Activated CD8-positive, alpha-beta memory T cell treated with anti-CD3 and anti-CD28 coated beads for 24 hours (primary cell): ENCODE measurements at regions not wholly inside any gene's neighbourhood (a gene's known extent, or its start where the extent isn't known, plus 50 kb on each side); places are given as distances from the start of the nearest gene placed in this dataset.
"Not testable (repeated sequence)": the region's sequence is repeated elsewhere in the genome, so short reads cannot be mapped to it uniquely, and the experiment has no call there.

Experiments used
- DNase-seq: peaks from one replicate; pipeline ENCODE4 v3.0.0-alpha.2; 2020

- DNase-seq: no peak
These were observed 267.6 kb upstream of the ID4 start for GRCh38 chr6:19569563-19569962.

- DNase-seq: no peak
These were observed 266.0 kb upstream of the ID4 start for GRCh38 chr6:19571176-19571575.

DNA sequence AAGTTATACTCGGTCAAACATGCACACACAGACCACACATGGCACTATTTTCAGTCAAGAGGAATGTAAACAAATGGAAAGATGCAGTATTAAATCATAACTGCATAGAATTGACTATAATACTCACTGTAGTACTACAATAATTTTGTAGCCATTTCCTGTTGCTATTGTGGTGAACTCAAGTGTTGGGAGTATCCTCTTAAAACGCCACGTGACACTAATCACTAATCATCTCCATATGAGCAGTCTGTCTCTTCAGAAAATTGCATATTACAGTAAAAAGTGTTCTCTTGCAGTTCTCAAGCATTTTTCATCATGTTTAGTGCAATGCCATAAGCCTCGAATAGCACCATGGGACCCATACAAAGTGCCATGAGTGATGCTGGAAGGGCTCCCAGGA, 258.7 kb upstream of the ID4 start:
- DNase-seq: no peak

DNA sequence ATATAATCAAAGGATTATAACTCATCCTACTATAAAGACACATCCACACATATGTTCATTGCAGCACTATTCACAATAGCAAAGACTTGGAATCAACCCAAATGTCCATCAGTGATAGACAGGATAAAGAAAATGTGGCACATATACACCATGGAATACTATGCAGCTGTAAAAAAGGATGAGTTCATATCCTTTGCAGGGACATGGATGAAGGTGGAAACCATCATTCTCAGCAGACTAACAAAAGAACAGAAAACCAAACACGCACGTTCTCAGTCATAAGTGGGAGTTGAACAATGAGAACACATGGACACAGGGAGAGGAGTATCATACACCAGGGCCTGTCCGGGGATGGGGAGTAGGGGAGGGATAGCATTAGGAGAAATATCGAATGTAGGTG, 253.0 kb upstream of the ID4 start:
- DNase-seq: not testable (repeated sequence)

DNA sequence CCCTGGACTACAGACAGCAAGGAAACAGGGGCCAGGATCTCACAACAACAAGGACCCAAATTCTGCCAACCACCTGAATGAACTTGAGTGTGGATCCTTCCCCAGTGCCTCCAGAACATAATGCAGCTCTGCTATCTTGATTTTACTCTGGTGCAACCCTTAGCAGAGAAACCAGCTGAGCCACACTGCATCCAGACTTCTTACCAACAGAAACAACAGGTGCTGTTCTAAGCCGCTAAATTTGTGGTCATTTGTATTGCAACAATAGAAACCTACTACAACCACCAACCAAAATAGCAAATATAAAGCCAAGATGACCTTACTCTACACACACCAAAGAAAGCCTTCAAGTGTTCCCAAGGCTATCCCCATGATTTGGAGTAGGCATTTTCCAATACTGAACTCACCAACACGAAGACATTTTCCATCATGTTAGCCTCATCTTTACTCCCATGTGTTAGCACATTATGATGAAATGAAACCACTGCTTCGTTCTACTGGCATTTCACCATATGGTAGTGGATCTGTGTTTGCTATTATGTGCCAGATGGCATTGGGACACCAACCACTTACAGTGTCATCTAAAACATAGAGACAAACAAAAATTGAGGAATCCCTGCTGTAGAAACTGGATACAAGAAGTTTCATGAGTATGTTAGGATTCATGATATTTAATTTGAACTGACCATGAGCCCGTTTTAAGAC, 249.8 kb upstream of the ID4 start:
- no peak for DNase-seq

DNA sequence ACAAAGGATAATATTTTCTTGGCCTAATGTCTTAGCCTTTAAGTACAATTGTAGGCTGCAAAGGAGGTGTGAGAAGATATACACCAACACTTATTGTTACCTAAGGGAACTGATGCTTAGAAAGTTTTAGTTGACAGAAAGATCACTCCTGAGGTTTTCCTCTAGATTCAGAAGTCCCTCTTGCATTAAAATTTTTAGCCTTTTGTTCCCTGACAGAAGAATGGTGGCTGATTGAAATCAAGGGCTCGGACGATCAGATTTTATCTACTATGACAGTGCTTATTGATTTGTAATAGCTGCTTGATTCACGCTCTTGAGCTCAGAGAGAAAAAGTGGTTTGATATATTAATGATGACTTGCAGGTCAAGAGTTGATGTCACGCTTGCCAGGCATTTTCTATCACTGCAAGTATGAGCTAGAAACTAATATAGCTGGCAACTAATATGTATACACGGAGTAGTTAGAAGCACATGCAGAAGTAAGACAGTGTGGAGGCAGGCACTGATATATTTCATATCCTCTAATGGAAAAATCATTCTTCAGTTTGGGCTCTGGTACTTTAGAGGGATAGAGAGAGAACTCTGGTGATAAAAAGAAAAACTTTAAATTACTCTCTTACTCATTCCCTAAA, 246.6 kb upstream of the ID4 start:
- no peak for DNase-seq

GRCh38 chr6:19597809-19598320, 239.3 kb upstream of the ID4 start:
- DNase-seq: no peak

DNA sequence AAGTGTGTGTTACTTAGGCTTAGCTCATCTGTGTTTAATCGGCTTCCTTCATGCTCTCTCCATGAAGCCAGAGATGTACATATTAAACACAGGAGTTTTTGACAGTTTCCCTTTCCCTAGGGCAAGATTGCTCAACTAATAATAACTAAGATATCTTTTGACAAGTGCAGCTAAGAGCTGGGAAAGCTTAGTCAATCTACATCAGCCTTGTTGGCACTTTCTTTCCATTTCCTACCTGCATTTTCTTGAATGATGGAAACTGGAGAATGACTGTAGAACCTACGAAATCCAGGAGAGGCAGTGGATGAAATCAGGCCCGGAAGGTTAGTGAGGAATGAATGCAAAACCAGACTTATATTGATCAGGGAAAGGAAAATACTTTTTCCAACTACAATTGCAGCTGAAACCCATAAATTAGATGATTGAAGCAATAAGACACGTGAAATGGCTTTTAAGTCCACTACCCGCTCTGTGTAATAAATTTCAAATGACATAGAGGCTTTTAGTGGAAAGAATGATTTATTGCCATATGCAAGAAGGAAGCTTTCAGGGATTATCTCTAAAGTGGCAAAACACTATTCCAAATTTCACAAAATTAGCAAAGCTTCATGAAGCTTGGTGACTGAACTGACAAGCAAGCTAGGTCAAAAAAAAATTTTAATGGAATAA, 237.2 kb upstream of the ID4 start:
- no peak for DNase-seq

DNA sequence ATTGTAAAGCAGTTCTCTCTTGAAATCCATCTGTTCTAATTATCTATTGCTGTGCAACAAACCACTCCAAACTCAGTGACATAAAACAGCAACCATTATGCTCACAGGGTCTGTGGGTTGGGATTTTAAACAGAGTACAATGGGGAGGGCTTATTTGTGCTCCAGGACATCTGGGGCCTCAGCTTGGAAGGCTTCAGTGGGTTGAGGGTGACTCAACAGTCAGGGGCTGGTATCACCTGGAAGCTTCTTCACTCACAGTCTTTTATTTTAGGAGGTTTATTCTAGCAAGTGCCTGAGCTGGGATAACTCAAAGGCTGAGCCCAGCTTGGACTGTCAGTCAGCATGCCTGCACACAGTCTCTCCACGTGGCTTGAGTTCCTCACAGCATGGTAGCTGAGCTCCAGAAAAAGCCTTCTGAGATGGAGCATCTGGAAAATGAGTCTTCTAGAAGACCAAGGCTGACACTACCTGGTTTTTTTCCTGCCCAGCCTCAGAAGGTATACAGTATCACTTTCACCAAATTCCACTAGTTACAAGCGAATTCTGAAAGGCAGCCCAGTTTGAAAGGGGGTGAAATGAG, 234.6 kb upstream of the ID4 start:
- DNase-seq: no peak

DNA sequence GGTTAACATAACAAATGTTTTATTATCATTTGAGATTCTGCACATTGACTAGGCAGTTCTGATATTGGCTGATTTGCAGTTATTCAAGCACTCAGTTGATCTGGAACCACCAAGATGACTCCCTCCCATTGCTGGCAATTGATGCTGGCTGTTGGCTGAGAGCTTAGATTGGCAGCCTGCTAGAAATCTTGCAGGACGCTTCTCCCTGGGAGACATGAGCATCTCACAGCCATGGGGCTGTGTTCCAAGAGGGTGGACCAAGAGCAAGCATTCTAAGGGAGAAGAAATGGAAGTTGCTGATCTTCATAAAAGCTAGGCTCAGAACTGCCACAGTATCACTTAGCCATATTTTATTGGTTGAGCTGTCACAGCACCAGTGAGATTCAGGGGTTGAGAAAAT, 233.4 kb upstream of the ID4 start:
- DNase-seq: no peak

GRCh38 chr6:19605624-19606023, 231.5 kb upstream of the ID4 start:
- DNase-seq: no peak

- no peak for DNase-seq
These were observed 228.6 kb upstream of the ID4 start for GRCh38 chr6:19608546-19608945.

- no peak for DNase-seq
These were observed 227.1 kb upstream of the ID4 start for GRCh38 chr6:19609972-19610641.

GRCh38 chr6:19612672-19613466, 224.3 kb upstream of the ID4 start:
- not testable (repeated sequence) for DNase-seq

GRCh38 chr6:19613678-19614077, 223.5 kb upstream of the ID4 start:
- DNase-seq: no peak

DNA sequence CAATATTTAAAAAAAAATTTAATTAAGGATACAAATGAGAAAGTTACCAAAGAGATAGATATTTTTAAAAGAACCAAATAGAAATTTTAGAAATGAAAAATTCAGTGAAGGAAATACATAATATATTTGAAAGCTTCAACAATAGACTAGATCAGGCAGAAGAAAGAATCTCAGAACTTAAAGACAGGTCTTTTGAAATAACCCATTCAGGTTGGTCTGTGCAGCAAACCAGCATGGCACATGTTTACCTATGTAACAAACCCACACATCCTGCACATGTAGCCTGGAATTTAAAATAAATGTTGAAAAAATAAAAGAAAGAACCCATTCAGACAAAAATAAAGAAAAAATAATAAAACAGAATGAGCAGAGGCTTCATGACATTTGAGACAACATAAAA, 221.1 kb upstream of the ID4 start:
- DNase-seq: no peak

- DNase-seq: no peak
These were observed 204.9 kb upstream of the ID4 start for GRCh38 chr6:19632230-19632629.

DNA sequence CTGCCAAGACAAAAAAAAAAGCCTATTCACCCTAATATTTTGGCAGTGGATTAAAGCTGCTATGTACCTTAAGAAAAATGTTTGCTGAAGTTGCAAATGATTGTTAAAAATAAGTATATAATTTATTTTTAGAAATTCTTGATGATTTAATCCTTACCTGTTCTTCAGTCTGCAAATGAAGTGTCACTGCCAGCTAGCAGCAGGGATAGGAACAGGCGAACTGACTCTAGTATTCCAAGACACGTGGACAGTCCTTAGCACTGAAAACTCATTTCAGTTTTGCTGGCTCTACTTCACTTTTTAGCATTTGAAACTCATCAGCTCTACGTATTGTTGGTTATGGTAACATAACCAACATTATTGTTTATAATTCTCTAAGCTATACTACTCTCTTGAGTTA, 204.4 kb upstream of the ID4 start:
- no peak for DNase-seq

GRCh38 chr6:19635728-19636127, 201.4 kb upstream of the ID4 start:
- no peak for DNase-seq

DNA sequence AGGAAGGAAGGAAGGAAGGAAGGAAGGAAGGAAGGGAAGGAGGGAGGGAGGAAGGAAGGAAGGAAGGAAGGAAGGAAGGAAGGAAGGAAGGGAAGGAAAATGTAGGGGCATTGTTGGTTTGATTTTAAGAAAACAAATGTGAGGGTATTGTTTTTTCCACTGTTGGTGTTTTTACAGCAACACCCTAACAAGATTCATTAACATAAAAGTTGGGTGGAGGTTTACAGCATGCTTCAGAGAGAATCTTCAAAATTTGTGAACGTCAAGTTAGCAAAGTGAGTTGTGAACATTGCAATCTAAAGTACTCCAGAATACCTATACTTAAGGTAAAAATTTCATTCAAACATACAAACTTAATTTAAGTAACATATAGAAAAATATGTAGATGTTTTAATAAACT, 200.2 kb upstream of the ID4 start:
- no peak for DNase-seq

DNA sequence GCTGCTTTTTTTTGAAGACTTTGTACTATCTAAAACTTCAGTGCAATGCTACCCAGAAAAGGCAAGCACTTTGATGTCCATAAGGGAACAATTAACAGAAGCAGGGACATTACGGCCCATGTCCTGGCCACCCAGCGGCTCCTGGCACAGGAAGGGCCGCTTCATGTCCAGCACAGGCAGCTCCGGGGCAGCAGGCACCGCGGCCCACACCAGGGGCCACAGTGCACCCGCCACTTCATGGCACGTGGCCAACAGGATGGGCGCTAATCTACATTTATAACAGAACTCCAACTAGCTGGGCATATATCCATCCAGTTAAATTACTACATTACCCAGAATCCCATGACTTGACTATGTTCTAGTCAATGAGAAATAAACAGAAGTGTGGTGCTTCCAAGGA, 198.2 kb upstream of the ID4 start:
- DNase-seq: no peak

DNA sequence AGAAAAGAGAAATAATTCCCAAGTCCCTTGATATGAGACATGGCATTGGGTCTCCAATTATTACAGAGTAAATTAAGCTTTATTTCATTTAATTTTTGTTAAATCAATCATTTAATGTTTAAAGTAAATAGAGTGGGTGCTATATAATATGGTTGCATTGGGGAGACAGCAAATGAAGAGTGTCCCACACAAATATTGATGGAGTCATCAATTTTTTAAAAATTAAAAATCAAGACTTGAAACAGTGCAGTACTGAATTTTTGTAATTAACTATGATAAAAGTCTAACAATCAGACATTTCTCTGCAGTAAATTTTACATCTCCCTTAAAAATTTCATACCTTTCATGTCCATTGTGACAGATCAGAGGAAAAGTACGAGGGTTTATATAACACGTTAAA, 193.9 kb upstream of the ID4 start:
- DNase-seq: no peak
